ENCODE measurements at regions not wholly inside any gene's neighbourhood (a gene's known extent, or its start where the extent isn't known, plus 50 kb on each side); places are given as distances from the start of the nearest gene placed in this dataset.

DNA sequence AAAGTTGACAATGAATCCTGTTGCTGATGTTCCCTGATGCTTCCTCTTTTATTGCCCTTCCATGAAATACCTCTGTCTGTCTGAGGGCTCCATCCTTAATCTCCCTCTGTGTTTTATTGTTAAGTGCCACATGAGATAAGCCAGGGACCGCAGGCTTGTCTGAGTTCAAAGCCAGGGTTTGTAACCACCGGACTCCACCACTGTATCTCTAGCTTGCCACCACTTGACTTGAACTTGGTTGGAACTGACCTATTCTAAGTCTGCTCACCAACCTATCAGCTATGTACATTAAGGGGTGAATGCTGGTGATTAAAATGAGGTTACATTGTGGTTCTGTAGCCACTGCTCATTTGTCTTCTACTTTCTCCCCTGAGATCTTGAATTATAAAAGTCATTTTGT, 328.5 kb upstream of the ZEB2 start:
- DNase-seq (ENCODE audit: low read depth): no peak
- H3K4me3 ChIP-seq (ENCODE audit: low read length): no peak overlapping the region
- TF ChIP-seq, protein P1, sequence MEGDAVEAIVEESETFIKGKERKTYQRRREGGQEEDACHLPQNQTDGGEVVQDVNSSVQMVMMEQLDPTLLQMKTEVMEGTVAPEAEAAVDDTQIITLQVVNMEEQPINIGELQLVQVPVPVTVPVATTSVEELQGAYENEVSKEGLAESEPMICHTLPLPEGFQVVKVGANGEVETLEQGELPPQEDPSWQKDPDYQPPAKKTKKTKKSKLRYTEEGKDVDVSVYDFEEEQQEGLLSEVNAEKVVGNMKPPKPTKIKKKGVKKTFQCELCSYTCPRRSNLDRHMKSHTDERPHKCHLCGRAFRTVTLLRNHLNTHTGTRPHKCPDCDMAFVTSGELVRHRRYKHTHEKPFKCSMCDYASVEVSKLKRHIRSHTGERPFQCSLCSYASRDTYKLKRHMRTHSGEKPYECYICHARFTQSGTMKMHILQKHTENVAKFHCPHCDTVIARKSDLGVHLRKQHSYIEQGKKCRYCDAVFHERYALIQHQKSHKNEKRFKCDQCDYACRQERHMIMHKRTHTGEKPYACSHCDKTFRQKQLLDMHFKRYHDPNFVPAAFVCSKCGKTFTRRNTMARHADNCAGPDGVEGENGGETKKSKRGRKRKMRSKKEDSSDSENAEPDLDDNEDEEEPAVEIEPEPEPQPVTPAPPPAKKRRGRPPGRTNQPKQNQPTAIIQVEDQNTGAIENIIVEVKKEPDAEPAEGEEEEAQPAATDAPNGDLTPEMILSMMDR (conservative IDR thresholded peaks at IDR 0.05; ENCODE audit: low read depth, low read length): no peak

DNA sequence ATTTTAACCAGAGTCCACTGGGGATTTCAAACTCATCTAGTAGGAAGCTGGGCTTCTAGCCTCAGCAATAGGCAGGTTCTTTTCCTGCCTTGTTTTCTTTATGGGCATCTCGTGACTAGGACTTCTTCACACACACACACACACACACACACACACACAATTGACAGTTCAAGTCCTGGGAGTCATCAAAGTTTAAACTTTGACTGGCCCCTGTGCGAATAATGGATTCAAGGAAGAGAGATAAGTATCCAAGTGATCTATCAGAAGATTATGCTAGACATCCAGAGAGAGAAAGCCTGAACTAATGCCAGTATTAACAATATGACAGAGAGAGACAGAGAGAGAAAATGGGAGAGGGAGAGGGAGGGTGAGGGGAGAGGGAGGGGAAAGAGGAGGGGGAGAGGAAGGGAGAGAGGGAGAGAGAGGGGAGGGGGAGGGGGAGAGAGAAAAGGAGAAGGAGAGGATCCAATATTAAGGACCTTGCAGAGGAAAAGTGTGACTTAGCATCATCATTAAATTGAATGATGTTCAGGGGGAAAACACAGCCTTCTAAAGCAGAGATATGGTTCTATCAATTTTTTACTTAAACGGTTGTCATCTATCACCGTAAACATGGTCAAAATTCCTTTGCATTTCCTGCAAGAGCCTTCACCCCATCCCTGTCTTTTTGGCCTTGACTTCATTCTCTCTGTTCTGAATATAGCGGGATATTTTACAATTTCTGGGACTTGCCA, 327.6 kb upstream of the ZEB2 start:
- H3K4me3 ChIP-seq (ENCODE audit: low read length): no peak overlapping the region
- no peak for DNase-seq (ENCODE audit: low read depth)
- TF ChIP-seq, protein P1 (conservative IDR thresholded peaks at IDR 0.05; ENCODE audit: low read depth, low read length): no peak

DNA sequence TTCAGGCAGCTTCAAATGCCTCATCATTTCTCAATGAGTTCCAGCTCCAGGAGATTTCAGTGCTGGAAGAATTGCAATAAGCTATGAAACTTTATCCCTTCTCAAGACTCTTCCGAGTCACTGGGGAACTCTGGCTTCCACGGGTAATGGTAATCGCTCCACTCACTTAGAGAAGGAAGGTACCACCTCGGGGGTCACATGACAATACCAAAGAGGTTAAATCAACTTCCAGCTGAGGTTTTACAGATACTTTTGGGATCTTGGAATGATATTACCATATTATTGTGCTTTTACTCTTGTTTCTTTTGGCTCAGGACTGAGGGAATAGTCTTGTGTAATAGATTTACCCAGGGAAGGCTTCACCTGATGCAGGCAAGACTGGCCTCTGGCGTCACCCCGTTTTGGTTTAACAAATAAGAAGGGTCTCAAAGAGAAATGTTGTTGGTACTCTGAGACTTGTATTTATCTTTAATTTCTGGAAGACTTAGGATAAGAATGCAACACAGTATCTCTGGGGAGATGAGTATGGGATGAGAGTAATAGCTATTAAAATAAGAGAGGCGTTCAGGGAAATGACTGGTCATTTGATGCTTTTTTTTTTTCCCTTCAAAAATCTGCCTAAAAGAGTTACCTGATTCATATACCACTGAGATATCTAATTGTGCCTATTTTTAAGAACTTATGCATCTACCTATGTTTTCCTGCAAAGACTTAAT, 316.9 kb upstream of the ZEB2 start:
- no peak for DNase-seq (ENCODE audit: low read depth)
- no peak overlapping the region for H3K4me3 ChIP-seq (ENCODE audit: low read length)
- TF ChIP-seq, protein P1 (conservative IDR thresholded peaks at IDR 0.05; ENCODE audit: low read depth, low read length): no peak

DNA sequence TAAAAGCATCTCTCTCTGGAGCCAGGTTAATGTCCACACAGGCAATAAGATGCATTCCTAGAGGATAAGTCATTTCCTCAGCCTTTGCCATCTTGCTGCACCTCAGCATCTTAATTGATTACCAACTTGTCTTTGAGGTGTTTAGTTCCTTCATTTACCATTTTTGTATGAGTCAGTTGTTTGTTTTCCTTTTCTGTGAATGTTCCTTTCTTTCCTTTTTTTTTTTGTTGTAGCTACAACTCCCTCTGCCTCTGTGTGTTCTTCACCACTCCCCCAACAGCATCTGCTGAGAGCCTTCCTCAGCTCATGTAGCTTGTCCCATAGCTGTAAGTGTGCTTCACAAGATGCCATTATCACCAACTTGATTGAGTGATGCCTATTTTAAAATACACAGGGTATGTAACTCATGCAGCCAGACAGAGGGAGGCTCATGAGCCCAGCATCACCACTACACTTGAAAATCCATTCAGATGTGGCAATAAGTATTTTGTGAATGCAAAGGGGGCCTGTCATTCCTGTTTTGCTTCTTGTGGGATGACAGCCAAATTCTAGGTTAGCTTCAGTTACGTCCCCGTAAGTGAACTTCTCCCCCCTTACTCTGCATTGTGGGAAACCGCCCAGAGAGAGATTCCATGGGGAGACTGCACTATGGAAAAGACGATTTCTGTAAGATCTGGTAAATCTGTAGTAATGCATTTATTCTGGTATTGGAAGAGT, 315.9 kb upstream of the ZEB2 start:
- TF ChIP-seq, protein P1 (conservative IDR thresholded peaks at IDR 0.05; ENCODE audit: low read depth, low read length): no peak
- H3K4me3 ChIP-seq (ENCODE audit: low read length): no peak overlapping the region
- no peak for DNase-seq (ENCODE audit: low read depth)

DNA sequence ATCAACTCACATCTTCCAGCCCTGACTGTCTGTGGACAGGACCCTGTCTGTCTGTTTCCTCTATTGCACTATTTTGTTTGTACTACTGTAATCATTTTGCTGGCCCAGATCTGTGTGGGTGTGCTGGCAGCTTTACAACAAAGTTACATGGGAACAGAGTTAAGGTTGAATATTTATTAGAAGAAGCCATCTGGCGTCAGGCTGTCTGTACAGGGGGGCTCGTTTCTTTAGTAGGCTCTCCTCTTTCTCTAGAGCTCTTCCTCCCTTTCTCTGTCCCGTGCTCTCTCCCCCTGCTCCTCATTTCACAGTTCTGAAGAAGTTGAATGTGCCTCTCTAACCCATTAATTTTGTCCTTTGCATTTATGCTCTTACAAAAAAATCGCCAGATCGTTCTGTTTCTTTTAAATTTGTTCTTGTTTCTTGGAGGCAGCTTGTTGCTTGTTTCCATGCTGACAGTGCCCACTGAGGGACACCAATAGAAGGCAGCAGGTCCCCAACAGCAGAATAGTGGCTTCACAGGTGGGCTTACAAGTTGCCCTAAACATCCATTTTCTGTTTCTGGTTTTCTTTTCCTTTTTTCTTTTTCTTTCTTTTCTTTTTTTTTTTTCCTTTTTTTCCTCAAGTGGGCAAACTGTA, 315.2 kb upstream of the ZEB2 start:
- H3K4me3 ChIP-seq (ENCODE audit: low read length): no peak overlapping the region
- TF ChIP-seq, protein P1 (conservative IDR thresholded peaks at IDR 0.05; ENCODE audit: low read depth, low read length): no peak
- DNase-seq (ENCODE audit: low read depth): no peak

DNA sequence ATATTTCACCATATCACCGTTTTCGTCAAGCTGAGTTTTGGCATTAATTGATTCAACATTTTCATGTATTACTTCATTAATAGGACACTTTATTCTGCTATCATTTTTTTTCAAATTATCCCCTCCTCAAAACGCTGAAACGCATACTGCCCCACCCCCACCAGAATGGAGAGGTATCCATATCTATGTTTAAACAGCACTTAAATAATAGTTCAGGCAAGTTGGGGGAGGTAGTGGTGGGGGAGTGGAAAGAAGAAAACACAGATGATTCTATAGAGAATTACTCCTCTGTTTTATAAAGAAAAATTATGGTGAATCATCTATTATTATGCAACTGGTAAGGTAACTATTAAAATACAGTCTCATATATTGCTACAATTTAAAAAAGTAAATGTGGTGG, 314.4 kb upstream of the ZEB2 start:
- DNase-seq (ENCODE audit: low read depth): no peak
- TF ChIP-seq, protein P1 (conservative IDR thresholded peaks at IDR 0.05; ENCODE audit: low read depth, low read length): no peak
- H3K4me3 ChIP-seq (ENCODE audit: low read length): no peak overlapping the region
